DND-41 (cell line): ENCODE measurements at regions not wholly inside any gene's neighbourhood (a gene's known extent, or its start where the extent isn't known, plus 50 kb on each side); places are given as distances from the start of the nearest gene placed in this dataset.

Experiments used
- EZH2 ChIP-seq: IDR thresholded peaks from 3 replicates; pipeline ENCODE4 v1.6.1; 2012; ENCODE audit warnings: borderline replicate concordance, low read depth, mild to moderate bottlenecking, moderate library complexity, low read length, inconsistent platforms; ENCODE audit not compliant: severe bottlenecking
- TF ChIP-seq, protein P1 (sequence below): IDR thresholded peaks from 2 replicates; pipeline ENCODE4 v1.5.1; 2012; ENCODE audit warnings: borderline replicate concordance, low read length, moderate library complexity, mild to moderate bottlenecking; ENCODE audit not compliant: poor library complexity, severe bottlenecking; ENCODE audit errors: extremely low read depth

DNA sequence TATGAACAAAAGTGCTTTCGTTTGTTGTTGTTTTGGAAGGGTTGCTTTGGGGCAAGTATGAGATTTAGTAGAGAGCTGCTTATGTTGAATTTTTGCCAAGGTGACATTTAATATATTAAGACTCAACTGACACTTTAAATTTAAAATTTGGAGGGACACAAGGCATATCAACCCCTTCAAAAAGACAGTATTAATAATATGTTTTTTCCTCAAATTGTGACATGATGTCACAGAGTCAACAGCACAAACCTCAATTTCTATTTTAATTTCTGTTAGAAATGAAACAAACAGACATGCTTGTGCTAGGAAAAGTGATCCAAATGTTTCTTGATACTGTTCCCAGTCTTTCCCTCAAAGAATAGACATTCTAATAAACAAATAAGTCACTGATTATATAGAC, 218.9 kb downstream of the CYRIA start:
- TF ChIP-seq, protein P1, sequence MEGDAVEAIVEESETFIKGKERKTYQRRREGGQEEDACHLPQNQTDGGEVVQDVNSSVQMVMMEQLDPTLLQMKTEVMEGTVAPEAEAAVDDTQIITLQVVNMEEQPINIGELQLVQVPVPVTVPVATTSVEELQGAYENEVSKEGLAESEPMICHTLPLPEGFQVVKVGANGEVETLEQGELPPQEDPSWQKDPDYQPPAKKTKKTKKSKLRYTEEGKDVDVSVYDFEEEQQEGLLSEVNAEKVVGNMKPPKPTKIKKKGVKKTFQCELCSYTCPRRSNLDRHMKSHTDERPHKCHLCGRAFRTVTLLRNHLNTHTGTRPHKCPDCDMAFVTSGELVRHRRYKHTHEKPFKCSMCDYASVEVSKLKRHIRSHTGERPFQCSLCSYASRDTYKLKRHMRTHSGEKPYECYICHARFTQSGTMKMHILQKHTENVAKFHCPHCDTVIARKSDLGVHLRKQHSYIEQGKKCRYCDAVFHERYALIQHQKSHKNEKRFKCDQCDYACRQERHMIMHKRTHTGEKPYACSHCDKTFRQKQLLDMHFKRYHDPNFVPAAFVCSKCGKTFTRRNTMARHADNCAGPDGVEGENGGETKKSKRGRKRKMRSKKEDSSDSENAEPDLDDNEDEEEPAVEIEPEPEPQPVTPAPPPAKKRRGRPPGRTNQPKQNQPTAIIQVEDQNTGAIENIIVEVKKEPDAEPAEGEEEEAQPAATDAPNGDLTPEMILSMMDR: no peak
- TF ChIP-seq EZH2: no peak
